Breast epithelium (tissue), 3 donors: ENCODE measurements at regions not wholly inside any gene's neighbourhood (a gene's known extent, or its start where the extent isn't known, plus 50 kb on each side); places are given as distances from the start of the nearest gene placed in this dataset.

Experiments used
- POLR2A ChIP-seq: fragments of 450-650 bp; IDR thresholded peaks from one replicate; pipeline ENCODE4 v1.6.1; 2016; ENCODE audit warnings: antibody characterized with exemption, mild to moderate bottlenecking, moderate library complexity
- TF ChIP-seq, protein P1 (sequence below), 3 donors: fragments of 450-650 bp; IDR thresholded peaks; one replicate each; pipeline ENCODE4 v1.5.1; 2016 to 2017; ENCODE audit warnings: antibody characterized with exemption in 3 of 3, mild to moderate bottlenecking in 3 of 3, moderate library complexity in 3 of 3

DNA sequence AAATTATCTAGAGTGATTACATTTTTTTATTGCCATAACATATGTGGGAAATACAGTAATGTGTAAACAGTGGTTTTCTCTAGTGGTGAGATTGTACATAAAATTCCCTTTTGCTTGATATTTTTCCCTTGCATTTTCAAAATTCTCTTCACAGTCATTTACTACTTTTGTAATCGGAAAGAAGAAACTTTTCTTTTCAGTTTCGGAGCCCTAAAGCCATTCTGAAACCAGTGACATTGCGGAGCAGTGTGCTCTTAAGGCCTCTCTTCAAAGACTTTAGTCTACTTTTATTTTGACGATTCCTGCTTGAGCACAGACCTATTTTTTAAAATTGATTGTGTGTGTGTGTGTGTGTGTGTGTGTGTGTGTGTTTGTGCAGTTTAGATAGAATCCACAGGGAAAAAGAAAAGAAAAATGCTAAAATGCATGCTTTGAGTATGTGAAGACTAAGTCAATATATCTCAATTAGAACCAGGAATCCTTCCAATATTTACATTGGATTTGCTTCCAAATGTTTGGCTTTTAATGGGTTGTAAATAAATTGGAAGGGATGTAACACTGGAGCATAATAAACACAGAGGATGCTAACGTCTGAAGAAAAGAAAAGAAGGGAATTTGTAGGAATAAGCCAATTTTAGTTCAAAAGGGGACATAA is 357.4 kb downstream of the RND3 start:
- TF ChIP-seq, protein P1, sequence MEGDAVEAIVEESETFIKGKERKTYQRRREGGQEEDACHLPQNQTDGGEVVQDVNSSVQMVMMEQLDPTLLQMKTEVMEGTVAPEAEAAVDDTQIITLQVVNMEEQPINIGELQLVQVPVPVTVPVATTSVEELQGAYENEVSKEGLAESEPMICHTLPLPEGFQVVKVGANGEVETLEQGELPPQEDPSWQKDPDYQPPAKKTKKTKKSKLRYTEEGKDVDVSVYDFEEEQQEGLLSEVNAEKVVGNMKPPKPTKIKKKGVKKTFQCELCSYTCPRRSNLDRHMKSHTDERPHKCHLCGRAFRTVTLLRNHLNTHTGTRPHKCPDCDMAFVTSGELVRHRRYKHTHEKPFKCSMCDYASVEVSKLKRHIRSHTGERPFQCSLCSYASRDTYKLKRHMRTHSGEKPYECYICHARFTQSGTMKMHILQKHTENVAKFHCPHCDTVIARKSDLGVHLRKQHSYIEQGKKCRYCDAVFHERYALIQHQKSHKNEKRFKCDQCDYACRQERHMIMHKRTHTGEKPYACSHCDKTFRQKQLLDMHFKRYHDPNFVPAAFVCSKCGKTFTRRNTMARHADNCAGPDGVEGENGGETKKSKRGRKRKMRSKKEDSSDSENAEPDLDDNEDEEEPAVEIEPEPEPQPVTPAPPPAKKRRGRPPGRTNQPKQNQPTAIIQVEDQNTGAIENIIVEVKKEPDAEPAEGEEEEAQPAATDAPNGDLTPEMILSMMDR (IDR thresholded peaks at IDR 0.05): no peak
- no peak for TF ChIP-seq POLR2A
